DOHH2 (cell line): ENCODE measurements at regions not wholly inside any gene's neighbourhood (a gene's known extent, or its start where the extent isn't known, plus 50 kb on each side); places are given as distances from the start of the nearest gene placed in this dataset.

Source experiments
- EZH2phosphoT487 ChIP-seq: fragments of 200-600 bp; sonication (generic); IDR thresholded peaks from 2 replicates; pipeline ENCODE4 v1.6.1; 2017; ENCODE audit warnings: borderline replicate concordance, mild to moderate bottlenecking, antibody characterized with exemption, low read length, moderate library complexity, mixed read lengths
- TF ChIP-seq, protein P1 (sequence below): fragments of 200-600 bp; sonication (generic); IDR thresholded peaks from one replicate; pipeline ENCODE4 v1.5.1; 2014; ENCODE audit warnings: antibody characterized with exemption, mild to moderate bottlenecking, low read depth, low read length; ENCODE audit not compliant: poor library complexity, severe bottlenecking

GRCh38 chr9:113675475-113675941 lies 200.6 kb upstream of the ZNF618 start:
- TF ChIP-seq, protein P1, sequence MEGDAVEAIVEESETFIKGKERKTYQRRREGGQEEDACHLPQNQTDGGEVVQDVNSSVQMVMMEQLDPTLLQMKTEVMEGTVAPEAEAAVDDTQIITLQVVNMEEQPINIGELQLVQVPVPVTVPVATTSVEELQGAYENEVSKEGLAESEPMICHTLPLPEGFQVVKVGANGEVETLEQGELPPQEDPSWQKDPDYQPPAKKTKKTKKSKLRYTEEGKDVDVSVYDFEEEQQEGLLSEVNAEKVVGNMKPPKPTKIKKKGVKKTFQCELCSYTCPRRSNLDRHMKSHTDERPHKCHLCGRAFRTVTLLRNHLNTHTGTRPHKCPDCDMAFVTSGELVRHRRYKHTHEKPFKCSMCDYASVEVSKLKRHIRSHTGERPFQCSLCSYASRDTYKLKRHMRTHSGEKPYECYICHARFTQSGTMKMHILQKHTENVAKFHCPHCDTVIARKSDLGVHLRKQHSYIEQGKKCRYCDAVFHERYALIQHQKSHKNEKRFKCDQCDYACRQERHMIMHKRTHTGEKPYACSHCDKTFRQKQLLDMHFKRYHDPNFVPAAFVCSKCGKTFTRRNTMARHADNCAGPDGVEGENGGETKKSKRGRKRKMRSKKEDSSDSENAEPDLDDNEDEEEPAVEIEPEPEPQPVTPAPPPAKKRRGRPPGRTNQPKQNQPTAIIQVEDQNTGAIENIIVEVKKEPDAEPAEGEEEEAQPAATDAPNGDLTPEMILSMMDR, result no peak
- no peak for TF ChIP-seq EZH2phosphoT487
